SK-N-SH treated with all-trans-retinoic acid at 6 μM for 48 hours (cell line): ENCODE measurements at regions not wholly inside any gene's neighbourhood (a gene's known extent, or its start where the extent isn't known, plus 50 kb on each side); places are given as distances from the start of the nearest gene placed in this dataset.

Experiments used
- ATAC-seq: fragments of 200-7000 bp; cut with Tn5 transposase; 3 replicates; pipeline ENCODE4 v1.9.1; 2020; ENCODE audit warnings: mild to moderate bottlenecking, moderate library complexity
- ARNTL ChIP-seq: fragments of 450-650 bp; formaldehyde crosslinking; IDR thresholded peaks from 2 replicates; pipeline ENCODE4 v1.5.0; 2020; ENCODE audit warnings: low read depth, mild to moderate bottlenecking, moderate library complexity, borderline replicate concordance
- BACH2 ChIP-seq: fragments of 250-450 bp; sonication (Bioruptor Pico); IDR thresholded peaks from 2 replicates; pipeline ENCODE4 v1.9.0; 2021; ENCODE audit warnings: mild to moderate bottlenecking, borderline replicate concordance
- CSRNP3 ChIP-seq: fragments of 250-450 bp; sonication (Bioruptor Pico); IDR thresholded peaks from 2 replicates; pipeline ENCODE4 v1.5.1; 2021; ENCODE audit warnings: mild to moderate bottlenecking, moderate library complexity
- ESRRG ChIP-seq: fragments of 250-450 bp; sonication (Bioruptor Pico); IDR thresholded peaks from 2 replicates; pipeline ENCODE4 v1.6.1; 2021; ENCODE audit warnings: mild to moderate bottlenecking
- GLIS3 ChIP-seq: fragments of 250-450 bp; sonication (Bioruptor Pico); IDR thresholded peaks from 2 replicates; pipeline ENCODE4 v1.5.0; 2020; ENCODE audit warnings: mild to moderate bottlenecking, moderate library complexity
- ISL1 ChIP-seq: fragments of 250-450 bp; sonication (Bioruptor Pico); IDR thresholded peaks from 2 replicates; pipeline ENCODE4 v2.1.2; 2022; ENCODE audit warnings: mild to moderate bottlenecking, moderate library complexity
- OSR1 ChIP-seq: fragments of 250-450 bp; sonication (Bioruptor Pico); IDR thresholded peaks from 2 replicates; pipeline ENCODE4 v1.8.0; 2022; ENCODE audit warnings: moderate library complexity, mild to moderate bottlenecking, inconsistent platforms
- POU6F1 ChIP-seq: fragments of 250-450 bp; sonication (Bioruptor Pico); IDR thresholded peaks from 2 replicates; pipeline ENCODE4 v1.8.0; 2021; ENCODE audit warnings: low read depth, mild to moderate bottlenecking, moderate library complexity, borderline replicate concordance
- PPARA ChIP-seq: fragments of 250-450 bp; sonication (Bioruptor Pico); IDR thresholded peaks from 2 replicates; pipeline ENCODE4 v1.5.0; 2020; ENCODE audit warnings: mild to moderate bottlenecking, borderline replicate concordance
- RARB ChIP-seq: fragments of 250-450 bp; sonication (Bioruptor Pico); IDR thresholded peaks from 2 replicates; pipeline ENCODE4 v1.8.0; 2021; ENCODE audit warnings: mild to moderate bottlenecking, moderate library complexity
- TCF4 ChIP-seq: fragments of 250-450 bp; sonication (Bioruptor Pico); IDR thresholded peaks from 2 replicates; pipeline ENCODE4 v1.8.0; 2021; ENCODE audit warnings: mild to moderate bottlenecking, moderate library complexity, borderline replicate concordance
- ZC3H10 ChIP-seq: fragments of 250-450 bp; sonication (Bioruptor Pico); IDR thresholded peaks from 2 replicates; pipeline ENCODE4 v1.5.1; 2021; ENCODE audit warnings: mild to moderate bottlenecking, moderate library complexity
- ZFP3 ChIP-seq: fragments of 250-450 bp; sonication (Bioruptor Pico); IDR thresholded peaks from 2 replicates; pipeline ENCODE4 v1.5.0; 2020; ENCODE audit warnings: mild to moderate bottlenecking, moderate library complexity
- ZFP30 ChIP-seq: fragments of 450-650 bp; formaldehyde crosslinking; IDR thresholded peaks from 2 replicates; pipeline ENCODE4 v1.5.0; 2022; ENCODE audit warnings: mild to moderate bottlenecking, moderate library complexity
- ZNF565 ChIP-seq: fragments of 450-650 bp; formaldehyde crosslinking; conservative IDR thresholded peaks from 2 replicates; pipeline ENCODE4 v1.5.0; 2020; ENCODE audit warnings: low read depth, mild to moderate bottlenecking, moderate library complexity
- ZNF70 ChIP-seq: fragments of 450-650 bp; formaldehyde crosslinking; IDR thresholded peaks from 2 replicates; pipeline ENCODE4 v1.5.0; 2020; ENCODE audit warnings: mild to moderate bottlenecking, moderate library complexity
- ZNF8 ChIP-seq: fragments of 450-650 bp; formaldehyde crosslinking; IDR thresholded peaks from 2 replicates; pipeline ENCODE4 v1.5.0; 2020; ENCODE audit warnings: mild to moderate bottlenecking, moderate library complexity
- TF ChIP-seq, protein P1 (sequence below): fragments of 250-450 bp; sonication (Bioruptor Pico); IDR thresholded peaks from 2 replicates; pipeline ENCODE4 v1.8.0; 2020; ENCODE audit warnings: mild to moderate bottlenecking, moderate library complexity, borderline replicate concordance
- TF ChIP-seq, protein P2 (sequence below): fragments of 250-450 bp; sonication (Bioruptor Pico); IDR thresholded peaks from 2 replicates; pipeline ENCODE4 v1.5.1; 2020; ENCODE audit warnings: low read depth, mild to moderate bottlenecking, moderate library complexity
- TF ChIP-seq, protein P3 (sequence below): fragments of 250-450 bp; sonication (Bioruptor Pico); IDR thresholded peaks from 2 replicates; pipeline ENCODE4 v1.5.0; 2020; ENCODE audit warnings: mild to moderate bottlenecking, moderate library complexity

DNA sequence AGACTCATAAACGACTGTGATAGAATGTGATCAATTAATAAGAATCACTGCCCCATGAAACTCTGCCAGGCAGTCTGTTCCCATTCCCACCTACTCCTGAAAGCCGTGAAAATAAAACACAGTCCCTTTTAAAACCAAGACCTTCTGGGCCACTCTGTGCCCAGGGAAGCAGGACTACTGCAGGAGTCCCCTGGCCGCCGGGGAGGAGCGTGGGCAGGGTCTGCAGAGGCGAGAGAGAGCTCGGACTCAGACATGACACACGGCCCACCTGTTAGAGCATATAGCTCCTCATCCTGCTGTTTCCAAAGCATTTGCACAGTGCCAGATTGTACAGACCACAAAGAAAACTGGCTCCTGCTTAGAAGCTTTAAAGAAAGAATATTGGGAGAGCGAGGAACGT is 400.5 kb downstream of the SHANK2 start:
- no peak for ATAC-seq
- TF ChIP-seq ZNF70 (CRISPR knock-in tag): no peak
- no peak for TF ChIP-seq ARNTL (CRISPR knock-in tag)
- no peak for TF ChIP-seq BACH2 (CRISPR knock-in tag)
- no peak for TF ChIP-seq ZFP30 (CRISPR knock-in tag)
- no peak for TF ChIP-seq ZC3H10 (CRISPR knock-in tag)
- no peak for TF ChIP-seq TCF4
- no peak for TF ChIP-seq PPARA

GRCh38 chr11:70853068-70853769 is 399.2 kb downstream of the SHANK2 start:
- no peak for ATAC-seq
- TF ChIP-seq ISL1 (CRISPR knock-in tag): no peak
- no peak for TF ChIP-seq ZNF8 (CRISPR knock-in tag)
- no peak for TF ChIP-seq ESRRG (CRISPR knock-in tag)
- TF ChIP-seq GLIS3: no peak
- TF ChIP-seq, protein P1, sequence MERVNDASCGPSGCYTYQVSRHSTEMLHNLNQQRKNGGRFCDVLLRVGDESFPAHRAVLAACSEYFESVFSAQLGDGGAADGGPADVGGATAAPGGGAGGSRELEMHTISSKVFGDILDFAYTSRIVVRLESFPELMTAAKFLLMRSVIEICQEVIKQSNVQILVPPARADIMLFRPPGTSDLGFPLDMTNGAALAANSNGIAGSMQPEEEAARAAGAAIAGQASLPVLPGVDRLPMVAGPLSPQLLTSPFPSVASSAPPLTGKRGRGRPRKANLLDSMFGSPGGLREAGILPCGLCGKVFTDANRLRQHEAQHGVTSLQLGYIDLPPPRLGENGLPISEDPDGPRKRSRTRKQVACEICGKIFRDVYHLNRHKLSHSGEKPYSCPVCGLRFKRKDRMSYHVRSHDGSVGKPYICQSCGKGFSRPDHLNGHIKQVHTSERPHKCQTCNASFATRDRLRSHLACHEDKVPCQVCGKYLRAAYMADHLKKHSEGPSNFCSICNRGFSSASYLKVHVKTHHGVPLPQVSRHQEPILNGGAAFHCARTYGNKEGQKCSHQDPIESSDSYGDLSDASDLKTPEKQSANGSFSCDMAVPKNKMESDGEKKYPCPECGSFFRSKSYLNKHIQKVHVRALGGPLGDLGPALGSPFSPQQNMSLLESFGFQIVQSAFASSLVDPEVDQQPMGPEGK (CRISPR knock-in tag): no peak
- no peak for TF ChIP-seq OSR1 (CRISPR knock-in tag)
- no peak for TF ChIP-seq RARB (CRISPR knock-in tag)
- TF ChIP-seq ZNF70 (CRISPR knock-in tag): no peak
- TF ChIP-seq BACH2 (CRISPR knock-in tag): no peak
- TF ChIP-seq, all 23 proteins: peak for 0

GRCh38 chr11:70853770-70854108 is 398.6 kb downstream of the SHANK2 start:
- TF ChIP-seq, protein P2, sequence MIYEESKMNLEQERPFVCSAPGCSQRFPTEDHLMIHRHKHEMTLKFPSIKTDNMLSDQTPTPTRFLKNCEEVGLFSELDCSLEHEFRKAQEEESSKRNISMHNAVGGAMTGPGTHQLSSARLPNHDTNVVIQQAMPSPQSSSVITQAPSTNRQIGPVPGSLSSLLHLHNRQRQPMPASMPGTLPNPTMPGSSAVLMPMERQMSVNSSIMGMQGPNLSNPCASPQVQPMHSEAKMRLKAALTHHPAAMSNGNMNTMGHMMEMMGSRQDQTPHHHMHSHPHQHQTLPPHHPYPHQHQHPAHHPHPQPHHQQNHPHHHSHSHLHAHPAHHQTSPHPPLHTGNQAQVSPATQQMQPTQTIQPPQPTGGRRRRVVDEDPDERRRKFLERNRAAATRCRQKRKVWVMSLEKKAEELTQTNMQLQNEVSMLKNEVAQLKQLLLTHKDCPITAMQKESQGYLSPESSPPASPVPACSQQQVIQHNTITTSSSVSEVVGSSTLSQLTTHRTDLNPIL (CRISPR knock-in tag): no peak
- TF ChIP-seq, protein P1 (CRISPR knock-in tag): no peak
- TF ChIP-seq, protein P3, sequence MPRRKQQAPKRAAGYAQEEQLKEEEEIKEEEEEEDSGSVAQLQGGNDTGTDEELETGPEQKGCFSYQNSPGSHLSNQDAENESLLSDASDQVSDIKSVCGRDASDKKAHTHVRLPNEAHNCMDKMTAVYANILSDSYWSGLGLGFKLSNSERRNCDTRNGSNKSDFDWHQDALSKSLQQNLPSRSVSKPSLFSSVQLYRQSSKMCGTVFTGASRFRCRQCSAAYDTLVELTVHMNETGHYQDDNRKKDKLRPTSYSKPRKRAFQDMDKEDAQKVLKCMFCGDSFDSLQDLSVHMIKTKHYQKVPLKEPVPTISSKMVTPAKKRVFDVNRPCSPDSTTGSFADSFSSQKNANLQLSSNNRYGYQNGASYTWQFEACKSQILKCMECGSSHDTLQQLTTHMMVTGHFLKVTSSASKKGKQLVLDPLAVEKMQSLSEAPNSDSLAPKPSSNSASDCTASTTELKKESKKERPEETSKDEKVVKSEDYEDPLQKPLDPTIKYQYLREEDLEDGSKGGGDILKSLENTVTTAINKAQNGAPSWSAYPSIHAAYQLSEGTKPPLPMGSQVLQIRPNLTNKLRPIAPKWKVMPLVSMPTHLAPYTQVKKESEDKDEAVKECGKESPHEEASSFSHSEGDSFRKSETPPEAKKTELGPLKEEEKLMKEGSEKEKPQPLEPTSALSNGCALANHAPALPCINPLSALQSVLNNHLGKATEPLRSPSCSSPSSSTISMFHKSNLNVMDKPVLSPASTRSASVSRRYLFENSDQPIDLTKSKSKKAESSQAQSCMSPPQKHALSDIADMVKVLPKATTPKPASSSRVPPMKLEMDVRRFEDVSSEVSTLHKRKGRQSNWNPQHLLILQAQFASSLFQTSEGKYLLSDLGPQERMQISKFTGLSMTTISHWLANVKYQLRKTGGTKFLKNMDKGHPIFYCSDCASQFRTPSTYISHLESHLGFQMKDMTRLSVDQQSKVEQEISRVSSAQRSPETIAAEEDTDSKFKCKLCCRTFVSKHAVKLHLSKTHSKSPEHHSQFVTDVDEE (CRISPR knock-in tag): no peak
- TF ChIP-seq ZFP30 (CRISPR knock-in tag) (no peak), GLIS3 (no peak), BACH2 (CRISPR knock-in tag) (no peak), ZNF70 (CRISPR knock-in tag) (no peak), POU6F1 (CRISPR knock-in tag) (no peak), OSR1 (CRISPR knock-in tag) (no peak), ISL1 (CRISPR knock-in tag) (no peak), ARNTL (CRISPR knock-in tag) (no peak), ZFP3 (CRISPR knock-in tag) (no peak), ESRRG (CRISPR knock-in tag) (no peak), ZNF565 (CRISPR knock-in tag) (no peak), TCF4 (no peak), ZNF8 (CRISPR knock-in tag) (no peak), CSRNP3 (no peak)
- TF ChIP-seq, all 23 proteins: peak for 0

More at GRCh38 chr11:70853770-70854108, 398.6 kb downstream of the SHANK2 start:
- ATAC-seq: no peak
